ES-I3 (cell line): ENCODE measurements at regions not wholly inside any gene's neighbourhood (a gene's known extent, or its start where the extent isn't known, plus 50 kb on each side); places are given as distances from the start of the nearest gene placed in this dataset.

ENCODE experiments used
- H3K36me3 ChIP-seq: 2 replicates; pipeline ENCODE4 v1.6.1; 2013; ENCODE audit warnings: mild to moderate bottlenecking, low read length, control low read depth, moderate library complexity; ENCODE audit not compliant: insufficient read depth
- H3K4me1 ChIP-seq: 2 replicates; pipeline ENCODE4 v1.6.1; 2013; ENCODE audit warnings: mild to moderate bottlenecking, control low read depth, low read length; ENCODE audit not compliant: insufficient read depth
- H3K9ac ChIP-seq: 2 replicates; pipeline ENCODE4 v1.6.1; 2013; ENCODE audit warnings: low read depth, mild to moderate bottlenecking, low read length, moderate library complexity
- H3K9me3 ChIP-seq: 2 replicates; pipeline ENCODE4 v1.6.1; 2013; ENCODE audit warnings: mild to moderate bottlenecking, low read length, moderate library complexity; ENCODE audit not compliant: control insufficient read depth, insufficient read depth

GRCh38 chrX:20374900-20375438, 108.3 kb upstream of the RPS6KA3 start:
- H3K4me1 ChIP-seq, result 0 out of 2 replicates have a peak, but pooled peaks cover 4% of the 10 kb centered on the region
- no peaks in the 10 kb centered on the region for H3K36me3 ChIP-seq
- no peak overlapping the region for H3K9ac ChIP-seq
- H3K9me3 ChIP-seq, result no peaks in the 10 kb centered on the region

GRCh38 chrX:20374450-20374849, 107.7 kb upstream of the RPS6KA3 start:
- Histone ChIP-seq H3K9ac (no peak overlapping the region), H3K36me3 (no peaks in the 10 kb centered on the region), H3K4me1 (0 out of 2 replicates have a peak, but pooled peaks cover 4% of the 10 kb centered on the region), H3K9me3 (no peaks in the 10 kb centered on the region)

GRCh38 chrX:20373063-20373462, 106.4 kb upstream of the RPS6KA3 start:
- no peak overlapping the region for H3K9ac ChIP-seq
- no peaks in the 10 kb centered on the region for H3K9me3 ChIP-seq
- 0 out of 2 replicates have a peak, but pooled peaks cover 4% of the 10 kb centered on the region for H3K4me1 ChIP-seq
- no peaks in the 10 kb centered on the region for H3K36me3 ChIP-seq

GRCh38 chrX:20372533-20372932, 105.8 kb upstream of the RPS6KA3 start:
- Histone ChIP-seq H3K36me3 (no peaks in the 10 kb centered on the region), H3K4me1 (0 out of 2 replicates have a peak, but pooled peaks cover 4% of the 10 kb centered on the region), H3K9me3 (no peaks in the 10 kb centered on the region), H3K9ac (no peak overlapping the region)

- Histone ChIP-seq H3K4me1 (0 out of 2 replicates have a peak, but pooled peaks cover 2% of the 10 kb centered on the region), H3K9me3 (no peaks in the 10 kb centered on the region), H3K9ac (no peak overlapping the region), H3K36me3 (no peaks in the 10 kb centered on the region)
Observed at GRCh38 chrX:20369468-20369867, 102.8 kb upstream of the RPS6KA3 start.

- Histone ChIP-seq H3K9ac (no peak overlapping the region), H3K9me3 (no peaks in the 10 kb centered on the region), H3K36me3 (no peaks in the 10 kb centered on the region), H3K4me1 (peaks cover 23% of the 10 kb centered on the region)
Observed at GRCh38 chrX:20364238-20364637, 97.5 kb upstream of the RPS6KA3 start.

- Histone ChIP-seq H3K9ac (no peak overlapping the region), H3K9me3 (no peaks in the 10 kb centered on the region), H3K36me3 (no peaks in the 10 kb centered on the region), H3K4me1 (peaks cover 23% of the 10 kb centered on the region)
Observed at GRCh38 chrX:20363275-20363674, 96.6 kb upstream of the RPS6KA3 start.

GRCh38 chrX:20362268-20363267, 95.9 kb upstream of the RPS6KA3 start:
- Histone ChIP-seq H3K9me3 (no peaks in the 10 kb centered on the region), H3K9ac (no peak overlapping the region; the same call in 1 of the 2 replicates), H3K36me3 (no peaks in the 10 kb centered on the region), H3K4me1 (peaks cover 23% of the 10 kb centered on the region)

GRCh38 chrX:20361890-20362262, 95.2 kb upstream of the RPS6KA3 start:
- Histone ChIP-seq H3K9me3 (no peaks in the 10 kb centered on the region), H3K9ac (peak overlapping the region; percentile 11; the same call in 1 of the 2 replicates), H3K36me3 (no peaks in the 10 kb centered on the region), H3K4me1 (peaks cover 23% of the 10 kb centered on the region)

- Histone ChIP-seq H3K36me3 (no peaks in the 10 kb centered on the region), H3K9me3 (no peaks in the 10 kb centered on the region), H3K9ac (peak overlapping the region; percentile 16; the same call in 1 of the 2 replicates), H3K4me1 (peaks cover 23% of the 10 kb centered on the region)
Observed at GRCh38 chrX:20361081-20361889, 94.6 kb upstream of the RPS6KA3 start.

- Histone ChIP-seq H3K9me3 (no peaks in the 10 kb centered on the region), H3K9ac (no peak overlapping the region), H3K36me3 (no peaks in the 10 kb centered on the region), H3K4me1 (no peaks in the 10 kb centered on the region)
Observed at GRCh38 chrX:20355187-20355586, 88.5 kb upstream of the RPS6KA3 start.

- Histone ChIP-seq H3K36me3 (no peaks in the 10 kb centered on the region), H3K9me3 (no peaks in the 10 kb centered on the region), H3K4me1 (no peaks in the 10 kb centered on the region), H3K9ac (no peak overlapping the region)
Observed at GRCh38 chrX:20354505-20354904, 87.8 kb upstream of the RPS6KA3 start.

- no peaks in the 10 kb centered on the region for H3K9me3 ChIP-seq
- no peaks in the 10 kb centered on the region for H3K36me3 ChIP-seq
- no peak overlapping the region for H3K9ac ChIP-seq
- no peaks in the 10 kb centered on the region for H3K4me1 ChIP-seq
Observed at GRCh38 chrX:20352935-20353336, 86.2 kb upstream of the RPS6KA3 start.

- Histone ChIP-seq H3K36me3 (no peaks in the 10 kb centered on the region), H3K4me1 (no peaks in the 10 kb centered on the region), H3K9me3 (no peaks in the 10 kb centered on the region)
Observed at GRCh38 chrX:20352504-20352903, 85.8 kb upstream of the RPS6KA3 start.

More at GRCh38 chrX:20352504-20352903, 85.8 kb upstream of the RPS6KA3 start:
- H3K9ac ChIP-seq, result no peak overlapping the region
